Lung (tissue), 11 donors: ENCODE measurements at regions not wholly inside any gene's neighbourhood (a gene's known extent, or its start where the extent isn't known, plus 50 kb on each side); places are given as distances from the start of the nearest gene placed in this dataset.

Experiments
- ATAC-seq: fragments of 200-7000 bp; cut with Tn5 transposase; one replicate; pipeline ENCODE4 v1.9.1; 2020; ENCODE audit warnings: moderate number of reproducible peaks; ENCODE audit not compliant: insufficient read depth, low FRiP score
- DNase-seq, 3 donors: peaks; one replicate each; pipeline ENCODE4 v3.0.0-alpha.2; 2013 to 2017
- H3K27ac ChIP-seq, 2 donors: one replicate each; pipeline ENCODE4 v1.5.1; 2013; ENCODE audit warnings: mild to moderate bottlenecking in 2 of 2, moderate library complexity in 2 of 2, control low read depth in 1 of 2, inconsistent platforms in 1 of 2, low read depth in 1 of 2, low read length in 1 of 2
- H3K27me3 ChIP-seq, 3 donors: one replicate each; pipeline ENCODE4 v1.5.1; 2013; ENCODE audit warnings: low read length in 2 of 3; ENCODE audit not compliant: control insufficient read depth in 3 of 3, insufficient read depth in 3 of 3
- H3K36me3 ChIP-seq, 4 donors: one replicate each; pipeline ENCODE4 v1.5.1; 2013; ENCODE audit warnings: low read length in 4 of 4, mild to moderate bottlenecking in 1 of 4, moderate library complexity in 1 of 4; ENCODE audit not compliant: control insufficient read depth in 4 of 4, insufficient read depth in 4 of 4
- H3K4me1 ChIP-seq, 5 donors: one replicate each; pipeline ENCODE4 v1.5.1; 2013; ENCODE audit warnings: low read length in 5 of 5, mild to moderate bottlenecking in 2 of 5, moderate library complexity in 1 of 5; ENCODE audit not compliant: control insufficient read depth in 5 of 5, insufficient read depth in 5 of 5
- H3K4me3 ChIP-seq: one replicate; pipeline ENCODE4 v1.5.1; 2013; ENCODE audit warnings: mild to moderate bottlenecking, control low read depth, moderate library complexity
- H3K9ac ChIP-seq, 2 donors: one replicate each; pipeline ENCODE4 v1.5.1; 2013; ENCODE audit warnings: low read length in 2 of 2, control low read depth in 1 of 2; ENCODE audit not compliant: insufficient read depth in 1 of 2
- H3K9me3 ChIP-seq, 4 donors: one replicate each; pipeline ENCODE4 v1.5.1; 2013; ENCODE audit warnings: low read length in 3 of 4, mild to moderate bottlenecking in 1 of 4, moderate library complexity in 1 of 4; ENCODE audit not compliant: control insufficient read depth in 4 of 4, insufficient read depth in 3 of 4
- CTCF ChIP-seq: IDR thresholded peaks from 2 replicates; pipeline ENCODE4 v1.5.1; 2012; ENCODE audit warnings: mild to moderate bottlenecking; ENCODE audit errors: control extremely low read depth, extremely low read depth
- WGBS, 2 donors: extraction: QIAGEN DNeasy Blood & Tissue Kit; methylation state at CpG; one replicate each; pipeline ENCODE4 v1.1.7; 2013; 5-methylcytosine and 5-hydroxymethylcytosine counted together
- donor health status: control.
- donor health status: control.
- donor health status: Bipolar disorder and iron deficiency.
- donor health status: healthy.
- donor health status: DM: yes; HTN: yes; CAD: no.

GRCh38 chr20:51195990-51196389, 173.1 kb upstream of the KCNG1 start:
- Histone ChIP-seq H3K27me3 (peaks cover 0 to 3% (median 0%) of the 10 kb centered on the region in 3 donors), H3K9me3 (no peaks in the 10 kb centered on the region), H3K4me3 (no peak overlapping the region), H3K36me3 (no peaks in the 10 kb centered on the region), H3K9ac (no peak overlapping the region), H3K27ac (no peak overlapping the region), H3K4me1 (peaks cover 0 to under 1% (median 0%) of the 10 kb centered on the region in 5 donors)
- TF ChIP-seq CTCF = no peak
- DNase-seq = no peak
- ATAC-seq = no peak
- 87 to 91% methylated on average over 5 of the region's 5 CpGs for WGBS, 2 donors

- no peak for TF ChIP-seq CTCF
- H3K4me1 ChIP-seq = peaks cover 0 to 6% (median 0%) of the 10 kb centered on the region in 5 donors
- no peak overlapping the region for H3K4me3 ChIP-seq
- peaks cover 0 to 3% (median 0%) of the 10 kb centered on the region in 3 donors for H3K27me3 ChIP-seq
- H3K9me3 ChIP-seq = no peaks in the 10 kb centered on the region
- DNase-seq (no peak), ATAC-seq (no peak)
- H3K36me3 ChIP-seq = no peaks in the 10 kb centered on the region
- no peak overlapping the region for H3K9ac ChIP-seq
- no peak overlapping the region for H3K27ac ChIP-seq
- 77 to 80% methylated on average over 10 of the region's 10 CpGs for WGBS, 2 donors
Measured at GRCh38 chr20:51195419-51195901, 172.6 kb upstream of the KCNG1 start.

GRCh38 chr20:51193066-51193772, 170.3 kb upstream of the KCNG1 start:
- Histone ChIP-seq H3K4me1 (peaks cover 0 to 9% (median 0%) of the 10 kb centered on the region in 5 donors), H3K4me3 (no peak overlapping the region), H3K36me3 (no peaks in the 10 kb centered on the region), H3K27me3 (peaks cover 0 to 3% (median 0%) of the 10 kb centered on the region in 3 donors), H3K9me3 (no peaks in the 10 kb centered on the region), H3K27ac (no peak overlapping the region), H3K9ac (no peak overlapping the region)
- no peak for ATAC-seq
- no peak for DNase-seq
- no peak for TF ChIP-seq CTCF
- WGBS, 2 donors = 72 to 79% methylated on average over 16 of the region's 16 CpGs
